Adrenal gland (tissue), 5 donors: ENCODE measurements at regions not wholly inside any gene's neighbourhood (a gene's known extent, or its start where the extent isn't known, plus 50 kb on each side); places are given as distances from the start of the nearest gene placed in this dataset.

Experiments
- POLR2A ChIP-seq, 2 donors: fragments of 450-650 bp; IDR thresholded peaks; one replicate each; pipeline ENCODE4 v1.6.1; 2017; ENCODE audit warnings: antibody characterized with exemption in 2 of 2, mild to moderate bottlenecking in 2 of 2, moderate library complexity in 1 of 2
- TF ChIP-seq, protein P1 (sequence below), 6 experiments: fragments of 450-650 bp in 4 of 6; fragments of 200-600 bp in 2 of 6; sonication (generic) in 1 of 6; IDR thresholded peaks; 1 replicate in 5 of 6; 2 replicates in 1 of 6; pipeline versions ENCODE4 v1.5.1 to v1.8.0; 2016 to 2021; ENCODE audit warnings: antibody characterized with exemption in 6 of 6, mild to moderate bottlenecking in 2 of 6, moderate library complexity in 1 of 6
- donor health status: DM: no; HTN: no; CAD: no.

DNA sequence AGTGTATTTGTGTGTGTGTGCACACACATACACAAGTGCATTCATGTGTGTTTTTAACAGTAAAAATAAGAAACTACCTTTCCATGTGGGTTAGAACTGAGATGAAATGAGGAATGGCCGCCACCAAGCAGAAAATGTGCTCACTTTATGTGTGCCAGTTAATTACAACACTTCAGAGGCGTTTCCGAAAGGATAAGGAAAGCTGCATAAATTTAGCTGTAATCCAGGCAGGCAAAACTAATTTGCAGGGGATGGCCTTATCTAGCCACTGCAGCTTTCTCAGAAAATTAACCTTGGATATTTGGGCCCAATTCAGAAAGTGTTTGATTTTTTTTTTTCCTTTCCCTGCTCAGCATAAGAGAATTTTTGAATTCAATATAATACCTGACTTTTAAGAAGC, 328.8 kb upstream of the PHF14 start:
- TF ChIP-seq, protein P1, sequence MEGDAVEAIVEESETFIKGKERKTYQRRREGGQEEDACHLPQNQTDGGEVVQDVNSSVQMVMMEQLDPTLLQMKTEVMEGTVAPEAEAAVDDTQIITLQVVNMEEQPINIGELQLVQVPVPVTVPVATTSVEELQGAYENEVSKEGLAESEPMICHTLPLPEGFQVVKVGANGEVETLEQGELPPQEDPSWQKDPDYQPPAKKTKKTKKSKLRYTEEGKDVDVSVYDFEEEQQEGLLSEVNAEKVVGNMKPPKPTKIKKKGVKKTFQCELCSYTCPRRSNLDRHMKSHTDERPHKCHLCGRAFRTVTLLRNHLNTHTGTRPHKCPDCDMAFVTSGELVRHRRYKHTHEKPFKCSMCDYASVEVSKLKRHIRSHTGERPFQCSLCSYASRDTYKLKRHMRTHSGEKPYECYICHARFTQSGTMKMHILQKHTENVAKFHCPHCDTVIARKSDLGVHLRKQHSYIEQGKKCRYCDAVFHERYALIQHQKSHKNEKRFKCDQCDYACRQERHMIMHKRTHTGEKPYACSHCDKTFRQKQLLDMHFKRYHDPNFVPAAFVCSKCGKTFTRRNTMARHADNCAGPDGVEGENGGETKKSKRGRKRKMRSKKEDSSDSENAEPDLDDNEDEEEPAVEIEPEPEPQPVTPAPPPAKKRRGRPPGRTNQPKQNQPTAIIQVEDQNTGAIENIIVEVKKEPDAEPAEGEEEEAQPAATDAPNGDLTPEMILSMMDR (IDR thresholded peaks at IDR 0.05) = no peak
- TF ChIP-seq POLR2A (IDR thresholded peaks at IDR 0.05) = no peak
